ENCODE measurements at regions not wholly inside any gene's neighbourhood (a gene's known extent, or its start where the extent isn't known, plus 50 kb on each side); places are given as distances from the start of the nearest gene placed in this dataset.

- Histone ChIP-seq H3K27ac (ENCODE audit: low read length) (peak overlapping the region; percentile 8), H3K27me3 (ENCODE audit: control insufficient read depth in 1 of 2, insufficient read depth in 2 of 2, low read length in 2 of 2) (no peaks in the 10 kb centered on the region), H3K36me3 (ENCODE audit: control insufficient read depth in 2 of 2, insufficient read depth in 2 of 2, low read length in 2 of 2) (no peaks in the 10 kb centered on the region), H3K4me1 (ENCODE audit: control insufficient read depth, insufficient read depth, low read length) (peaks cover 24% of the 10 kb centered on the region), H3K4me3 (ENCODE audit: low read length in 2 of 2) (no peak overlapping the region), H3K9me3 (ENCODE audit: control insufficient read depth in 2 of 2, low read length in 2 of 2) (no peaks in the 10 kb centered on the region), H3K9ac (ENCODE audit: low read length in 2 of 2) (no peak overlapping the region)
These were observed 200.6 kb downstream of the NRP2 start for GRCh38 chr2:205882806-205883425.

- no peak overlapping the region for H3K9ac ChIP-seq (ENCODE audit: low read length in 2 of 2)
- H3K4me1 ChIP-seq (ENCODE audit: control insufficient read depth, insufficient read depth, low read length): peaks cover 18% of the 10 kb centered on the region
- no peak overlapping the region for H3K27ac ChIP-seq (ENCODE audit: low read length)
- H3K9me3 ChIP-seq (ENCODE audit: control insufficient read depth in 2 of 2, low read length in 2 of 2): no peaks in the 10 kb centered on the region
- no peaks in the 10 kb centered on the region for H3K36me3 ChIP-seq (ENCODE audit: control insufficient read depth in 2 of 2, insufficient read depth in 2 of 2, low read length in 2 of 2)
- H3K27me3 ChIP-seq (ENCODE audit: control insufficient read depth in 1 of 2, insufficient read depth in 2 of 2, low read length in 2 of 2): no peaks in the 10 kb centered on the region
- H3K4me3 ChIP-seq (ENCODE audit: low read length in 2 of 2): no peak overlapping the region
These were observed 197.7 kb downstream of the NRP2 start for GRCh38 chr2:205880048-205880447.

GRCh38 chr2:205878999-205879762 lies 196.9 kb downstream of the NRP2 start:
- no peaks in the 10 kb centered on the region for H3K36me3 ChIP-seq (ENCODE audit: control insufficient read depth in 2 of 2, insufficient read depth in 2 of 2, low read length in 2 of 2)
- H3K4me3 ChIP-seq (ENCODE audit: low read length in 2 of 2): no peak overlapping the region
- H3K27me3 ChIP-seq (ENCODE audit: control insufficient read depth in 1 of 2, insufficient read depth in 2 of 2, low read length in 2 of 2): no peaks in the 10 kb centered on the region
- H3K9ac ChIP-seq (ENCODE audit: low read length in 2 of 2): peak overlapping the region in 1 of 2 donors; percentile 21
- H3K27ac ChIP-seq (ENCODE audit: low read length): no peak overlapping the region
- H3K4me1 ChIP-seq (ENCODE audit: control insufficient read depth, insufficient read depth, low read length): peaks cover 13% of the 10 kb centered on the region
- H3K9me3 ChIP-seq (ENCODE audit: control insufficient read depth in 2 of 2, low read length in 2 of 2): no peaks in the 10 kb centered on the region

- H3K27me3 ChIP-seq (ENCODE audit: control insufficient read depth in 1 of 2, insufficient read depth in 2 of 2, low read length in 2 of 2): no peaks in the 10 kb centered on the region
- no peaks in the 10 kb centered on the region for H3K36me3 ChIP-seq (ENCODE audit: control insufficient read depth in 2 of 2, insufficient read depth in 2 of 2, low read length in 2 of 2)
- H3K4me3 ChIP-seq (ENCODE audit: low read length in 2 of 2): no peak overlapping the region
- H3K27ac ChIP-seq (ENCODE audit: low read length): no peak overlapping the region
- peaks cover 4% of the 10 kb centered on the region for H3K4me1 ChIP-seq (ENCODE audit: control insufficient read depth, insufficient read depth, low read length)
- no peaks in the 10 kb centered on the region for H3K9me3 ChIP-seq (ENCODE audit: control insufficient read depth in 2 of 2, low read length in 2 of 2)
- no peak overlapping the region for H3K9ac ChIP-seq (ENCODE audit: low read length in 2 of 2)
These were observed 195.2 kb downstream of the NRP2 start for GRCh38 chr2:205877496-205877895.

DNA sequence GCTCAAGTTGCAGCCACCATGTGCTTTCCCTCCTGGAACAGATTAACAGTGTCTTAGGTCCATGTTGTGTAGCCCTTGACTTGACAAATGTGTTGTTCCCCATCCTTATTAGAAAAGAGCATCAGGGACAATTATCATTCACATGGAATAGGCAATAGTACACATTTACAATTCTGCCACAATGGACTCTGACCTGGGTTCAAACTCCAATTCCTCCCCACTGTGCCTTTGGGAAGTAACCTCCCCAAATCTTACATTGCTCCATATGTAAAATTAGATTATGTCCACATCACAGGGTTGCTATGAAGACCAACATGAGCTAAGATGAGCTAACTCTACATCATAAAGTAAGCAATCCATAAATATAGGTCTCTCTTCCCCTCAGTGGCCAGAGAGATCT lies 193.8 kb downstream of the NRP2 start:
- H3K4me3 ChIP-seq (ENCODE audit: low read length in 2 of 2): no peak overlapping the region
- H3K36me3 ChIP-seq (ENCODE audit: control insufficient read depth in 2 of 2, insufficient read depth in 2 of 2, low read length in 2 of 2): no peaks in the 10 kb centered on the region
- no peak overlapping the region for H3K9ac ChIP-seq (ENCODE audit: low read length in 2 of 2)
- H3K27me3 ChIP-seq (ENCODE audit: control insufficient read depth in 1 of 2, insufficient read depth in 2 of 2, low read length in 2 of 2): no peaks in the 10 kb centered on the region
- H3K9me3 ChIP-seq (ENCODE audit: control insufficient read depth in 2 of 2, low read length in 2 of 2): no peaks in the 10 kb centered on the region
- peaks cover 3% of the 10 kb centered on the region for H3K4me1 ChIP-seq (ENCODE audit: control insufficient read depth, insufficient read depth, low read length)
- H3K27ac ChIP-seq (ENCODE audit: low read length): no peak overlapping the region

DNA sequence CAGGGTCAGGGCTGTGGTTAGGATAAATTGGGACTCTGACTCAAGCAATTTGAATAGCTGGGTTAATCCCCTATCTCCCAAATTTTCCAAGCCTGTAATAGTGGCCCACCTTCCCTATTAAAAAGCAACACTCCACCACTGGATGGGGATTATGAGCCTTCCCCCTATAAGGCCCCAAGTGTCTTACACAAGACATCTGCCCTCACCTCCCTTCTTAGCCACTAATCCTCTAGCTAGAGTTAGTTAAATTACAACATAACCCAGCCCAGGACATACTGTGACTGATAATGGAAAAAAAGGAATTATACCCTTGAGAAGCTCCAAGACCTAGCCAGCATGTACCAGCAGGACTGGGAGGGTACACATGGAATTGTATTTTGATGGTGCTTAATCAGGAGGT lies 190.4 kb downstream of the NRP2 start:
- Histone ChIP-seq H3K4me1 (ENCODE audit: control insufficient read depth, insufficient read depth, low read length) (no peaks in the 10 kb centered on the region), H3K27me3 (ENCODE audit: control insufficient read depth in 1 of 2, insufficient read depth in 2 of 2, low read length in 2 of 2) (no peaks in the 10 kb centered on the region), H3K36me3 (ENCODE audit: control insufficient read depth in 2 of 2, insufficient read depth in 2 of 2, low read length in 2 of 2) (no peaks in the 10 kb centered on the region), H3K9ac (ENCODE audit: low read length in 2 of 2) (no peak overlapping the region), H3K9me3 (ENCODE audit: control insufficient read depth in 2 of 2, low read length in 2 of 2) (no peaks in the 10 kb centered on the region), H3K4me3 (ENCODE audit: low read length in 2 of 2) (no peak overlapping the region), H3K27ac (ENCODE audit: low read length) (no peak overlapping the region)

DNA sequence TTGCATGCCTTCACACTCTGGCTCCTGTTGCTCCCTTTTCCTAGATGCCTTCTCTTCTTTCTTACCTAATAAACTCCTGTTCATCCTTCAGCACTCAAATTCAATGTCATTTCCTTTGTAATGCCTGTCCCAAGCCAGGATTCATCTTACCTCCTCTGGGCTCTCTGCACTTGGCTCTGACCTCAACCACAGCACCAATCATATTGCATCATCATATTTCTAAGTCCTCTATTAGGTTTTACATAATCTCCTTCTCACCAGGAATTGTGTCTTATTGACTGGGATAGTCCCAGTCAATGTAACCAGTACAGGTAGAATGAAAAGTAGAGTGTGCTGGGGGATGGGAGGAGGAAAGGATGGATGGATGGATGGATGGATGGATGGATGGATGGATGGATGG lies 187.1 kb downstream of the NRP2 start:
- Histone ChIP-seq H3K27ac (ENCODE audit: low read length) (no peak overlapping the region), H3K4me3 (ENCODE audit: low read length in 2 of 2) (no peak overlapping the region), H3K9me3 (ENCODE audit: control insufficient read depth in 2 of 2, low read length in 2 of 2) (no peaks in the 10 kb centered on the region), H3K9ac (ENCODE audit: low read length in 2 of 2) (no peak overlapping the region), H3K27me3 (ENCODE audit: control insufficient read depth in 1 of 2, insufficient read depth in 2 of 2, low read length in 2 of 2) (no peaks in the 10 kb centered on the region), H3K36me3 (ENCODE audit: control insufficient read depth in 2 of 2, insufficient read depth in 2 of 2, low read length in 2 of 2) (no peaks in the 10 kb centered on the region), H3K4me1 (ENCODE audit: control insufficient read depth, insufficient read depth, low read length) (peaks cover 12% of the 10 kb centered on the region)

DNA sequence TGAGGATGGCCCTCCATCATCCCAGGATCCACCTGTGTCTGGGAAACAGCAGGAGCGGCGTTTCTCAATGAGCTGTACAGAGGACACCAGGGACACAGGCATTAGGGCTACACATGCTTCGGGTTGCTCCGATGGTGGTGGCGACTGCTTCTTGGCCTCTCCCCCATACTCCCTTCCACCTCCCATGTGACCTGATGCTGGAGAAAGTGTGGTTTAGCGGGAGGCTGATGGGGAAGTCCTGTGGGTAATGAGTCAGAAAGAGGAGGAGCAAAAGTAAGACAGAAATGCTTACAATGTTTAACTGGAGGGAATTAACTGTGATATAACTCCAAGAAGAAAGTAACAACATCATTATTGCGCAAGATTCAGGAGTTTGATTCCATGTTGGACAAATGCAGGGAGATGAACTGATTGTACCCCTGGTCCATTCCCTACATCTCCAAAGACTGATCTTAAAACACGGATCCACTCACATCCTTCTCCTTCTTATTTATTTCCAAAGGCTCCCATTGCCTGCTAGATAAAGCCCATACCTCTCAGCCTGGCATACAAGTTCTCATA lies 186.6 kb downstream of the NRP2 start:
- Histone ChIP-seq H3K4me1 (ENCODE audit: control insufficient read depth, insufficient read depth, low read length) (peaks cover 12% of the 10 kb centered on the region), H3K27ac (ENCODE audit: low read length) (no peak overlapping the region), H3K9ac (ENCODE audit: low read length in 2 of 2) (no peak overlapping the region), H3K9me3 (ENCODE audit: control insufficient read depth in 2 of 2, low read length in 2 of 2) (no peaks in the 10 kb centered on the region), H3K27me3 (ENCODE audit: control insufficient read depth in 1 of 2, insufficient read depth in 2 of 2, low read length in 2 of 2) (no peaks in the 10 kb centered on the region), H3K36me3 (ENCODE audit: control insufficient read depth in 2 of 2, insufficient read depth in 2 of 2, low read length in 2 of 2) (no peaks in the 10 kb centered on the region), H3K4me3 (ENCODE audit: low read length in 2 of 2) (no peak overlapping the region)

- no peak overlapping the region for H3K9ac ChIP-seq (ENCODE audit: low read length in 2 of 2)
- H3K27ac ChIP-seq (ENCODE audit: low read length): no peak overlapping the region
- peaks cover 12% of the 10 kb centered on the region for H3K4me1 ChIP-seq (ENCODE audit: control insufficient read depth, insufficient read depth, low read length)
- H3K36me3 ChIP-seq (ENCODE audit: control insufficient read depth in 2 of 2, insufficient read depth in 2 of 2, low read length in 2 of 2): no peaks in the 10 kb centered on the region
- H3K4me3 ChIP-seq (ENCODE audit: low read length in 2 of 2): no peak overlapping the region
- no peaks in the 10 kb centered on the region for H3K27me3 ChIP-seq (ENCODE audit: control insufficient read depth in 1 of 2, insufficient read depth in 2 of 2, low read length in 2 of 2)
- no peaks in the 10 kb centered on the region for H3K9me3 ChIP-seq (ENCODE audit: control insufficient read depth in 2 of 2, low read length in 2 of 2)
These were observed 185.8 kb downstream of the NRP2 start for GRCh38 chr2:205868053-205868452.

- Histone ChIP-seq H3K27me3 (ENCODE audit: control insufficient read depth in 1 of 2, insufficient read depth in 2 of 2, low read length in 2 of 2) (no peaks in the 10 kb centered on the region), H3K9ac (ENCODE audit: low read length in 2 of 2) (no peak overlapping the region), H3K4me1 (ENCODE audit: control insufficient read depth, insufficient read depth, low read length) (peaks cover 12% of the 10 kb centered on the region), H3K4me3 (ENCODE audit: low read length in 2 of 2) (no peak overlapping the region), H3K9me3 (ENCODE audit: control insufficient read depth in 2 of 2, low read length in 2 of 2) (no peaks in the 10 kb centered on the region), H3K36me3 (ENCODE audit: control insufficient read depth in 2 of 2, insufficient read depth in 2 of 2, low read length in 2 of 2) (no peaks in the 10 kb centered on the region), H3K27ac (ENCODE audit: low read length) (no peak overlapping the region)
These were observed 185.1 kb downstream of the NRP2 start for GRCh38 chr2:205867371-205867770.

DNA sequence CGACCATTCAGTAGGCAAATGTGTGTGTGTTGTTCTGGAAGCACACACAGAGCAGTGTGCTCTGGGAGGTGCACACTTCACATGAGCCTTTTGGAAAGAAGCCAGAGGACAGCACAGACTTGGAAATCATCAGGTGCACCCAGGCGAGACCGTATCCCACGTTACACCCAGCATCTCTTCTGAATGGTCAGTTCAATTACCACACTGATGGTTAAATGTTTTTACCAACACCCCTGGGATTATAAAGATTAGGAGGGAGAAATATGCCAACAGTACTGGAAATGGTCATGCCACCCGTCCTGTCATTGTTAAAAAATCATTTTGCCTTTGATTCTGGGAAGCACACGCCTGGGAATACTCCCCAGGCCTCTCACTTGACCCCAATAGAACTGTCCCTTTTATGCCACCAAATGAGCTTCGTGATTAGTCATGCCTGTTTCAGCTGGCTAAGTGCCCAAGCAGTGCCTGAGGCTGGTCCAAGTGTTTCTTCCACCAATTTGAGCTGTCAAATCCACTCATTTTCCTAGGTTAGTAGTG lies 183.7 kb downstream of the NRP2 start:
- H3K36me3 ChIP-seq (ENCODE audit: control insufficient read depth in 2 of 2, insufficient read depth in 2 of 2, low read length in 2 of 2): no peaks in the 10 kb centered on the region
- H3K27ac ChIP-seq (ENCODE audit: low read length): peak overlapping the region; percentile 18
- no peaks in the 10 kb centered on the region for H3K27me3 ChIP-seq (ENCODE audit: control insufficient read depth in 1 of 2, insufficient read depth in 2 of 2, low read length in 2 of 2)
- H3K4me1 ChIP-seq (ENCODE audit: control insufficient read depth, insufficient read depth, low read length): peaks cover 14% of the 10 kb centered on the region
- H3K9me3 ChIP-seq (ENCODE audit: control insufficient read depth in 2 of 2, low read length in 2 of 2): no peaks in the 10 kb centered on the region
- no peak overlapping the region for H3K4me3 ChIP-seq (ENCODE audit: low read length in 2 of 2)
- no peak overlapping the region for H3K9ac ChIP-seq (ENCODE audit: low read length in 2 of 2)
